Hepatic stellate cell (primary cell): ENCODE measurements at regions not wholly inside any gene's neighbourhood (a gene's known extent, or its start where the extent isn't known, plus 50 kb on each side); places are given as distances from the start of the nearest gene placed in this dataset.

Experiments used
- DNase-seq: peaks from one replicate; pipeline ENCODE4 v3.0.0; 2011; ENCODE audit warnings: low spot score

DNA sequence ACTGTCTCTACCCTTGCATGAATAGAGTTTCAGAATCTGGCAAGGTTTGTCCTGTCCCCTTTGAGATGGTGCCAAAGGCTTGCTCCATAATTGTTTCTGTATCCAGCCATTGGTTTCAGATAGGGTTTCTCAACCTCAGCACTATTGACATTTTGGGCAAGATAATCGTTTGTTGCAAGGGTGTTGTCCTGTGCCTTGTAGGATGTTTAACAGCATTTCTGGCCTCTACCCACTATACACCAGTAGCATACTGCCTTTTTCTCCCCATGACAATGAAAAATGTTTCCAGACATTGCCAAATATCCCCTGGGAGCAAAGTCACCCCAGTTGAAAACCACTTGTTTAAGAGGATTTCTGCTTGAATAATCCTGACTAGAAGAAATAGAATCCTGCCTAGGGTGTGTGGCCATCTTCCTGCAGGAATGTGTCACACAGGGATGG lies 126.8 kb downstream of the CDC42EP3 start:
- no peak for DNase-seq

DNA sequence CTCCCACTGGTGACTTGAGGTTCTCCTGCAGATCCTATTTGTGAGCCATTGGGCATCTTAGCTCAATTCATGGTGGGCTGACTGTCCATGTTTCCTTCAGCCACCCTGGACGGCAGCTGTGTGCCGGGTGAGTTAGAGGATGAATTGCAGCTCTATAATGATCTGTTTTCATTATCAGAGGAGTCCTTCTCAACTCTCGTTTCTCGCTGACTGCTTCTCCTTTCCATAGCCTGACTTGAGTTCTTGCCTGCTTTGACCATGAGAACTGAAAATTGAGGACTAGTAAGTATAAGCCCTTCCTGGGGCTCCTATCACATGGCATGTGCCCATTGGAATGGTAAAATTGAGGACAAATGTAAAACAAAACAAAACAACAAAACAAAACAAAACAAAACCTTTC lies 121.8 kb downstream of the CDC42EP3 start:
- DNase-seq, result no peak

- DNase-seq, result no peak
These were observed 121.3 kb downstream of the CDC42EP3 start for GRCh38 chr2:37550190-37550589.

DNA sequence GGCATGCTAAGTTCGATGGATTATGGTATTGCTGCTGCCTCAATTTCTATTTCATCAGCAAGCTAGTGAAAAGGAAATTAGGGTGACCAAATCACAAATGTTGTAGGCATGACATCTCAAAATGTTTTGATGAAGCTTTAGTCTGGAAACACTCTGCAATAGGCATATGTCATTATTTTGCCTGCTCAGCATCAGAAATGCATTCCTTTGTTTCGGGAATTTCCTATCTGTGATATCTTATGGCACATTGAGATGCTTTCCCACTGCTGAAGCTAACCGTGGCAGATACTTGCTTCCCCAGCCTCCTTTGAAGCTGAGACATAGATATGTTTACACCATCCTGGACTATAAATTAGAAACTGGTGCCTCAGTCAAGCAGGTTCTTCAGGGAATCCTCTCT lies 119.7 kb downstream of the CDC42EP3 start:
- DNase-seq, result no peak

- no peak for DNase-seq
These were observed 119.1 kb downstream of the CDC42EP3 start for GRCh38 chr2:37552339-37552738.

DNA sequence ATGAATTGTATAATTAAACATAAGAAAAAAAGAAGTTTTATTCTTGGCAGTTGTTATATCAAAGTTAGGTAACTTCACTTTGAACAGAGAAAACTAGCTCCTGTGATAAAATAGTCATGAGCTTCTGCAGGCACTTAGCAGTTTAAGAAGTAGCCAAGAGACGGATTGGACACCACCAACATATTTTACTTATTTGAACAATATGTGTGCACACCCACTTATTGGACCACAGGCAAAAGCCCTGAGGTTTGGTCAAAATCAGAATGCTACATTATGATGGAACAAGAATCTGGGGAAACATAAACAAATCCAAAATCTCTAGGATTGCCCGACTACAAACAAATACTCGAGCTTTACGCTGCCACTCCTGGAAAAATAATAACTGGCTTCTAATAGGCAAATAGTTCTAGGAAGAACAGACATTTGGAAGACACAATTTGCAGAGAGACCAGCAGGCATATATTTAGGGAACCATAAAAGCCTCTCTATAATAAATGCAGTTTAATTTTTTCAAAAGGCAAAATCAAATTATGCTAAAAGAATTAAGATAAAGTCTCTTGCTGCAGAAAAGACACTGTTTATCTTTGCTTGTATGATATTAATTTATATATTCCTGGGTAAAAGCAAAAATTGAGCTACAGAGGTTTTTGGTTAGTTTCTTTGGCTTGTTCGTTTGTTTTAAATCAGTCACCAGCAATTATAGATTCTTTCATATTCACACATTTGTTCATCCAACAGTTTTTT lies 117.9 kb downstream of the CDC42EP3 start:
- DNase-seq, result no peak

- DNase-seq, result no peak
These were observed 117.3 kb downstream of the CDC42EP3 start for GRCh38 chr2:37554155-37554510.

DNA sequence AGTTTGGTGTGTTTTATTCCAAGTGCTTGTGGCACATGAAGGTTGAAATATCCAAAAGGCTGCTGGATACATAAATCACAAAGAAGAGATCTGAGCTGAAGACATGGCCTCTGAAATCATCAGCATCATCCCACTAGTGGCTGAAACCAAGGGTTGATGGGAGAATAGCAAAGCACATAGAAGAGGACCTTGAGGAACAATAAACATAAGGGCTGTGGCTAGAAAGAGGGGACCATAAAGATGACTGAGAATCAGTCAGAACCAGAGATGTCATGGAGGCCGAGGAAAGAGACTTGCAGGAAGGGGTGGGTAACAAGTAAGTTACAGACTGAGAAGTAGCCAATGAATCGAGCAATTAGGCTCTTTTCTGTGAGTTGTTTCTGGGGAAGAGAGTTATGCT lies 116.8 kb downstream of the CDC42EP3 start:
- no peak for DNase-seq

GRCh38 chr2:37555457-37555856 lies 116.0 kb downstream of the CDC42EP3 start:
- no peak for DNase-seq

DNA sequence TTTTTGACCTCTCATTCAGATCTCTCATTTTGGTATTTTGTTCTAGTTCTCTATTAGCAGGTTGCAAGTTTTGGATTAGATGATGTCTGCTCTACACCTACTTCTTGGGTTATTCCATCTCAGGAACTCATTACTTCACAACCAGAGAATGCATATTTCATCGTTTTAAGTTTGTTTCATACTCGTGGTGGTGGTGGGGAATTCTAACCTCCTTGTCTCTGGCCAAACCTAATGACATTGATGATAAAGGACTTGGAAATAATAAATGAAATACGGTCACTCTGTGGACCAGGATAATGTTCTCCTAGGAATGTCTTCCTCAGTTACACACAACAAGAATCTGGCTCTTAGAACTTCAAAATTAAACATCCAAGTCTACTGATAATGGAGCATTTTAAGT lies 115.2 kb downstream of the CDC42EP3 start:
- DNase-seq, result no peak

DNA sequence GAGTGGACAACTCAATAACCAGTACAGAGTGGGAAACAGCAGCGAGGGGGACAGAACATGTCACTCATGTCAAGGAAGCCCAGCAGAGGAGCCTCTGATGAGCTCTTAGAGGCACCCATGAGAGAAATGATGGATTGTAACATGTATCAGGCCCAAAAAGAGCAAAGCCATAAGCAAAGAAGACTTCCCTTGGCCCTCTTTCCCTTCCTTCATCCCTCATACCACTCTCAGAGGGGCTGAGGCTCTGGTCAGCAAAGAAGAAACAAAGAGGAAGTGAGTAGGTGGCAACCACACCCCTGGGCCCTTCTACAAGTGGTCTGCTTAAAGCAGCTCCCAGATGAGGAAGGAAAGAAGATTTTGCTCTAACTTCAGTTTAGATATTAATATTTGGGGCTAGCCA lies 112.8 kb downstream of the CDC42EP3 start:
- DNase-seq, result no peak

DNA sequence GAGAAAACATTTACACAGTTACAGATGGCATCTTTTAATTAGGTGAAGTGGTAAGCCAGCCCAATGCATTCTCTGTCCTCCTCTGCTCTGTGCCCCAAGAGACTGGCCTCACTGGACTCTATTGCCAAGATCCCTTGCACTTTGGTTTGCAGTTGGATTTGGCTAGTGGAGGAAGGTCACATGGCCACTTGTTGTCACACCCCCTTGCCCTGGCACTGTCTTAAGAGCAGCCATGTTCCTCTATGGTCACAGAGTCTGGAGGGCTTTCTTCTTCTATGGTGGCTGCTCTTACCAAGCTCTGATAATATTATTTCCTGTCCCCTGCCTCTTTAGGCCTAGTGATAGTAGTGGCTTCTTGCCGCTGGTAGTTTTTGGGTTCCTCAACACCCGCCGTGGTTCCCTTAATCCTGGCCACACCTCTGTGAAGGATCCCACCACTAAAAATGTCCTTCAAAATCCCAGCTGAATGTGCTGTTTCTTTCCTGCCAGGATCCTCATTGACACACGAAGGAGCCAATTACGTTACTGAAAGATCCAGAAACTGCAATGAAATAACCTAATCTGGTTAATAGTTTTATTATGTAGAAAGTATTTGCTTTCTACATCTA lies 111.1 kb downstream of the CDC42EP3 start:
- no peak for DNase-seq

- no peak for DNase-seq
These were observed 110.4 kb downstream of the CDC42EP3 start for GRCh38 chr2:37560863-37561614.

GRCh38 chr2:37561615-37562569 lies 109.5 kb downstream of the CDC42EP3 start:
- DNase-seq, result peak; percentile 58

GRCh38 chr2:37563375-37564015 lies 107.9 kb downstream of the CDC42EP3 start:
- DNase-seq, result no peak

DNA sequence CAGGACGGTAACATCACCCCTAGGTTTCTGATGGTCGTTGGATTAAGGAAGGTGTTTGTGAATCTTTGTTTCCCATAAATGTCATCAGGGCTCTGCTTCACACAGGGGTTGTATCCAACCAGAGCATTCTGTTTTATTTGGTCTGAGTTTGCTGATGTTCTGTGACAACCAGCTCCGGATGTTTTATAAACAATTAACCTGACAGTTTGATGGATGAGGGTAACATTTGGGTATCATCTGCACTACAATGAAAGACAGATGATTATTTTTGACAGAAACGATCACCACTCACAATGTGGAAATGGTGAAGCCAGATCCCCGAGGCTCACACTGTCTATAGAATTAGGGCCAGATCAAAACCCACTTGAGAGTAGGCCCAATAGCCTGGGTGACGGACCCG lies 107.1 kb downstream of the CDC42EP3 start:
- no peak for DNase-seq

- peak; percentile 20 for DNase-seq
These were observed 104.9 kb downstream of the CDC42EP3 start for GRCh38 chr2:37566517-37566981.

GRCh38 chr2:37568565-37568964 lies 102.9 kb downstream of the CDC42EP3 start:
- DNase-seq, result no peak

- no peak for DNase-seq
These were observed 102.2 kb downstream of the CDC42EP3 start for GRCh38 chr2:37569131-37569823.

- no peak for DNase-seq
These were observed 101.3 kb downstream of the CDC42EP3 start for GRCh38 chr2:37569986-37570679.
